Peyer's patch (tissue), 4 donors: ENCODE measurements at regions not wholly inside any gene's neighbourhood (a gene's known extent, or its start where the extent isn't known, plus 50 kb on each side); places are given as distances from the start of the nearest gene placed in this dataset.

Source experiments
- DNase-seq, 3 donors: peaks; one replicate each; pipeline ENCODE4 v3.0.0-alpha.2; 2017 to 2019
- H3K27ac ChIP-seq, 4 donors: fragments of 200-600 bp; sonication (generic); one replicate each; pipeline ENCODE4 v1.5.1; 2016 to 2019
- H3K27me3 ChIP-seq, 2 donors: fragments of 200-600 bp; sonication (generic); one replicate each; pipeline ENCODE4 v1.5.1; 2019
- H3K36me3 ChIP-seq, 3 donors: fragments of 200-600 bp; sonication (generic); one replicate each; pipeline ENCODE4 v1.5.1; 2016 to 2019
- H3K4me1 ChIP-seq, 4 donors: fragments of 200-600 bp; sonication (generic); one replicate each; pipeline ENCODE4 v1.5.1; 2016 to 2019
- H3K4me3 ChIP-seq, 4 donors: fragments of 200-600 bp; sonication (generic); 1 replicate in 3 of 4; 2 replicates in 1 of 4; pipeline ENCODE4 v1.5.1; 2016 to 2019; ENCODE audit warnings: mild to moderate bottlenecking in 1 of 4
- H3K9me3 ChIP-seq, 4 donors: fragments of 200-600 bp; sonication (generic); one replicate each; pipeline ENCODE4 v1.5.1; 2016 to 2019; ENCODE audit warnings: mild to moderate bottlenecking in 1 of 4
- POLR2A ChIP-seq, 2 donors: fragments of 450-650 bp; IDR thresholded peaks; one replicate each; pipeline ENCODE4 v1.5.1; 2017; ENCODE audit warnings: antibody characterized with exemption in 2 of 2, mild to moderate bottlenecking in 2 of 2, moderate library complexity in 2 of 2
- TF ChIP-seq, protein P1 (sequence below), 6 experiments: fragments of 450-650 bp in 4 of 6; fragments of 200-600 bp in 2 of 6; sonication (generic) in 1 of 6; IDR thresholded peaks; one replicate each; pipeline ENCODE4 v1.5.1; 2017 to 2019; ENCODE audit warnings: antibody characterized with exemption in 6 of 6, mild to moderate bottlenecking in 3 of 6, moderate library complexity in 1 of 6

- TF ChIP-seq POLR2A (IDR thresholded peaks at IDR 0.05): no peak
- TF ChIP-seq, protein P1, sequence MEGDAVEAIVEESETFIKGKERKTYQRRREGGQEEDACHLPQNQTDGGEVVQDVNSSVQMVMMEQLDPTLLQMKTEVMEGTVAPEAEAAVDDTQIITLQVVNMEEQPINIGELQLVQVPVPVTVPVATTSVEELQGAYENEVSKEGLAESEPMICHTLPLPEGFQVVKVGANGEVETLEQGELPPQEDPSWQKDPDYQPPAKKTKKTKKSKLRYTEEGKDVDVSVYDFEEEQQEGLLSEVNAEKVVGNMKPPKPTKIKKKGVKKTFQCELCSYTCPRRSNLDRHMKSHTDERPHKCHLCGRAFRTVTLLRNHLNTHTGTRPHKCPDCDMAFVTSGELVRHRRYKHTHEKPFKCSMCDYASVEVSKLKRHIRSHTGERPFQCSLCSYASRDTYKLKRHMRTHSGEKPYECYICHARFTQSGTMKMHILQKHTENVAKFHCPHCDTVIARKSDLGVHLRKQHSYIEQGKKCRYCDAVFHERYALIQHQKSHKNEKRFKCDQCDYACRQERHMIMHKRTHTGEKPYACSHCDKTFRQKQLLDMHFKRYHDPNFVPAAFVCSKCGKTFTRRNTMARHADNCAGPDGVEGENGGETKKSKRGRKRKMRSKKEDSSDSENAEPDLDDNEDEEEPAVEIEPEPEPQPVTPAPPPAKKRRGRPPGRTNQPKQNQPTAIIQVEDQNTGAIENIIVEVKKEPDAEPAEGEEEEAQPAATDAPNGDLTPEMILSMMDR (IDR thresholded peaks at IDR 0.05): no peak
- Histone ChIP-seq H3K27ac (no peak overlapping the region), H3K4me3 (no peak overlapping the region), H3K4me1 (no peaks in the 10 kb centered on the region), H3K36me3 (no peaks in the 10 kb centered on the region), H3K27me3 (no peaks in the 10 kb centered on the region), H3K9me3 (no peaks in the 10 kb centered on the region)
- no peak for DNase-seq
Observed at GRCh38 chr5:2007496-2007877, 124.8 kb upstream of the IRX4 start.

DNA sequence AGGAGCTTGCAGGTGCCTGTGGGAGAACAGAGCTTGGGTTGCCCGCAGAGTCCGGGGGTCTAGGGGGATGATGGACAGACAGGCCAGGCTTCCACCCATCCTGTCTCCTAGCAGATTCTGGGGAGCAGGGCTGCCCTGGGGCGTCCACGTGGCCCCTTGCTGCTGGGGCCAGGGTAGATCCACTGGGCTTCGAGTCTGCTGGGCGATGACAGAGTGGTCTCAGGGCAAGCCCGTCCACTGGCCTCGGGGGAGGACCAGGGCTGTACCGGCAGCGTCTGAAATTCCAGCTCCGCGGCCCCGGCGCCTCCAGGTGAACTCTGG is 124.2 kb upstream of the IRX4 start:
- Histone ChIP-seq H3K36me3 (no peaks in the 10 kb centered on the region), H3K27me3 (no peaks in the 10 kb centered on the region), H3K4me3 (no peak overlapping the region), H3K4me1 (no peaks in the 10 kb centered on the region), H3K9me3 (no peaks in the 10 kb centered on the region), H3K27ac (no peak overlapping the region)
- DNase-seq: no peak
- TF ChIP-seq, protein P1 (IDR thresholded peaks at IDR 0.05): no peak
- no peak for TF ChIP-seq POLR2A (IDR thresholded peaks at IDR 0.05)

DNA sequence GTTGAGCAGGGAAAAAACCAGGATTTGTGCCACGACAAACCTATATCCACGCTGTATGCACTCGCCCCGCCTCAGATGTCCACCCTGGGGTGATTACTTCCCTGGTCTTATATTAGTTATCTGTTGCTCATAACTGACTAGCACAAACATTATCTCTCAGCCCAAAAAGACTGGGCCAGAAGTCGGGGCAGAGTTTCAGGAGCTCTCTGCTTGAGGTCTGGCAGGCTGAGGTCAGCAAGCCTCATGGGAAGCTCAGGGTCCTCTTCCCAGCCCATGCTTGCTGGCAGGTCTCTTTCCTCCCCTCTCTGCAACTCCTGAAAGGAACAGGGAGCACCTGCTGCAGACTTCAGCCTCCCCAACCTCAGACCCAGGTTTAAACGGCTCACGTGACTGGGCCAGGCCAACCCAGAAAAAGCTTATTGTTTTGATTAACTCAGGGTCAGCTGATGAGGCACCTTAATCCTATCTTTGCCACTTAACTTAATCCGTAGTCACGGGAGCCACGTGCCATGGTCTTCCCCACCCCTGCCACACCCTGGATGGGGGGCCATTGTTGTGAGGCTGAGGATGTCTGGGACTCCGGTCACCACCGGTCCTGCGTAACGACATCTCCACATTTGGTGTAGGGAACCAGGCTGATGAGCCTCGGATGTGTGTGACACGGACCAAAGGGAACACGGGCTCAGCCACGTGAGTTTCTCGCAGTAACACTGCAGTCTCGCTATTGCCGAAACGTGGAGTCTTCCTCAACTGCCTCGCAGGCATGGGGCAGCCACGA is 123.7 kb upstream of the IRX4 start:
- no peaks in the 10 kb centered on the region for H3K4me1 ChIP-seq
- no peaks in the 10 kb centered on the region for H3K36me3 ChIP-seq
- no peak overlapping the region for H3K27ac ChIP-seq
- no peak overlapping the region for H3K4me3 ChIP-seq
- no peak for DNase-seq
- TF ChIP-seq, protein P1 (IDR thresholded peaks at IDR 0.05): no peak
- TF ChIP-seq POLR2A (IDR thresholded peaks at IDR 0.05): no peak
- no peaks in the 10 kb centered on the region for H3K9me3 ChIP-seq
- no peaks in the 10 kb centered on the region for H3K27me3 ChIP-seq

DNA sequence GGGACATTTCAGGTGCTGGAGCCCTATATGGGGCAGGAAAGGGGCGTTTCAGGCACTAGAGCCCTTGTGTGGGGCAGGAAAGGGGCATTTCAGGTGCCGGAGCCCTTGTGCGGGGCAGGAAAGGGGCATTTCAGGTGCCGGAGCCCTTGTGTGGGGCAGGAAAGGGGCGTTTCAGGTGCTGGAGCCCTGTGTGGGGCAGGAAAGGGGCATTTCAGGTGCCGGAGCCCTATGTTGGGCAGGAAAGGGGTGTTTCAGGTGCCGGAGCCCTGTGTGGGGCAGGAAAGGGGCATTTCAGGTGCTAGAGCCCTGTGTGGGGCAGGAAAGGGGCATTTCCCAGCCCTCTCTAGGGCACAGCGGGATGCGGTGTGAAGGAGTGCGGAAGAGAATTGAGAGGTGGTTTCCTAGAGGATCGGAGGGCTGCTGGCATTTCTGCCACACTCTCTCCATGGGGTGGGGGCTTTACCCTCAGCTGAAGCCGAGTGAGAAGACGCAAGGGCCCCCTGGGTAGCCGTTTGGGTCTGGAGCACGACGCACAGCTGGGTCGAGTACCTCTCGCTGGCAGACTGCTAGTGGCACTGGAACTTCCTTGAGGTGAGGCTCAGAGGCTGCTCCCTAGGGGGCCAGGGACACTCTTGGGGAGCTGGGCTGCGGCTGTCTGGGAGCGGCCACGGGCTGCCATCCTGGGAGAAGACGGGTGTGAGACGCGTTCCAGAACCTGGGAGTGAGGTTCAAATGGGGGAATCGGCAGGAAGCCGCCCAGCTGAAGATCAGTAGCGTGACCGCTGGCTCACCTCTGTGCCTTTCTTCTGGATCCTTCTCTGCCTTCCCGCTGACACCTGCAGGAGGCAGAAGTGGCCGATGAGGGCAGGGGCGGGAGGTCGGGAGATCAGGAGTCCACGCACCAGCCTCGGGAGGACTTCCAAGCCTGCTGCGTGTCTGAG is 122.6 kb upstream of the IRX4 start:
- Histone ChIP-seq H3K27me3 (no peaks in the 10 kb centered on the region), H3K4me3 (no peak overlapping the region)

DNA sequence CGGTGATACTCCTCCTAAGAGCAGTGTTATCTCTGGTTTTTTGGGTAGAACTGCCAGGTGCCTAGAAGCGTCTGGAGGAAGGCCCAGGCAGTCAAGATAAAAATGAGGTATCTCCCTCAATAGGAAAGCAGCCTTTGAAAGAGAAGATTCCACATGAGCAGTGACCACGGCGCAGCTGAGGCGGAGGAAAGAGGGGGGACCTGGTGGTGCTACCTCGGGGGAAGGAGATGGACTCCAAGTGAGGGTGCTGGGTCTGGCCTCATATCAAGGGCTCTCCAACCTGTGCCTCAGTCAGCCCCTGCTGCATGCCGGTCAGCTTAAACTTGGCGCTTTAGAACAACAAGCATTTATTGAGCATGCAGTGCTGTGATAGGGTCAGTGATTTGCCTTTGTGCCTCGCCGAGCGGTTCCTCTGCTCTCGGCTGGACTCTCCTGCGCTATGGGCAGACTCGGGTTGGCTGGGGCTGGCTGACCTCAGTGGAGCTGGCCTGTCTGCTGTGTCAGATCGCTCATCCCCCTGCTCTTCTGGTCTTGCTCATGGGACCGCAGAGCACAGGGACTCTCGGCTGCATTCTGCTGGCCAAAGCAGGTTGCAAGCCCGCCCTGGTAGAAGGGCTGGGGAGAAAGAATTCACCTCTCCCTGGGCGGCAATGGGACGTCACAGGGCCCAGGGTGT is 121.1 kb upstream of the IRX4 start:
- Histone ChIP-seq H3K27ac (no peak overlapping the region), H3K4me1 (no peaks in the 10 kb centered on the region), H3K4me3 (no peak overlapping the region), H3K27me3 (no peaks in the 10 kb centered on the region), H3K9me3 (no peaks in the 10 kb centered on the region), H3K36me3 (no peaks in the 10 kb centered on the region)
- no peak for DNase-seq
- TF ChIP-seq, protein P1 (IDR thresholded peaks at IDR 0.05): no peak
- TF ChIP-seq POLR2A (IDR thresholded peaks at IDR 0.05): no peak

More for the DNA sequence above, 122.6 kb upstream of the IRX4 start:
- H3K9me3 ChIP-seq: no peaks in the 10 kb centered on the region
- no peaks in the 10 kb centered on the region for H3K36me3 ChIP-seq
- TF ChIP-seq POLR2A (IDR thresholded peaks at IDR 0.05): no peak
- TF ChIP-seq, protein P1 (IDR thresholded peaks at IDR 0.05): no peak
- H3K4me1 ChIP-seq: no peaks in the 10 kb centered on the region
- no peak overlapping the region for H3K27ac ChIP-seq
- DNase-seq: no peak
